A172 (cell line): ENCODE measurements at regions not wholly inside any gene's neighbourhood (a gene's known extent, or its start where the extent isn't known, plus 50 kb on each side); places are given as distances from the start of the nearest gene placed in this dataset.

Source experiments
- DNase-seq: peaks from one replicate; pipeline ENCODE4 v3.0.0-alpha.2; 2015; ENCODE audit warnings: low spot score

DNA sequence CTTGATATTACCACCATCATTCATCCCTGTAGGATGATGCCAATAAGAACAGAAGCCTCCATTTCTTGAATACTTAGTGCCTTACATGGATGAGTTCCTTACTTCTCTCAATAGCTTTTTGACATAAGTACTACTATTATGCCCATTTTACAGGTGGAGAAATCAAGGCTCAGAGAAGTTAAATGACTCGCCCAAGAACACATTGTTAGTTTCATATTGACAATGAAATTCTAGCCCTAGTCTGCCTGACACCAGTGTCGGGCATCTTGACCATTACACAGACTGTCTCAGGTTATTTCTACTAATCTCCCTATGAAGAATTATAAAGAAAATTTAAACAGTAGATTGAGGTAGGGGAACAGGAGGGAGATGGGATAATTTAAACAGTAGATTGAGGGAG, 52.5 kb upstream of the ARL8B start:
- no peak for DNase-seq

DNA sequence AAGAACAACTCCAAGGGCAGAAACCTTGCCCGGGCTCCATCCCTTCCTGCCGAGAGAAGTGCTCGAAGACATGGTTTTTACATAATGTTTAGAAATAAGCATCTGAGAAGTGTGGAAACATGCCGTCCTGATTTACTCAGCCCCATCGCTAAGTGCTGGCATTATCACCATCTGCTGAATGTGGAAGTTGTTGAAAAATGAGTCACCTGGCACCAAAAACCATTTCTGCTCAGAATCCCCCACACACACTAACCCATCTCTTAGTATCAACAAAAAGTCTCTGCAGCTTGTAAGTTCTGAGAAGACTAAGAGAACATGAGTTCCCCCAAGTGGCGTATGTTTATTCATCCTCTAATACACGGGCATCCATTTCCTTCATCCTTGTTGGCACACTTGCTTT, 51.0 kb upstream of the ARL8B start:
- peak; percentile 86 for DNase-seq

DNA sequence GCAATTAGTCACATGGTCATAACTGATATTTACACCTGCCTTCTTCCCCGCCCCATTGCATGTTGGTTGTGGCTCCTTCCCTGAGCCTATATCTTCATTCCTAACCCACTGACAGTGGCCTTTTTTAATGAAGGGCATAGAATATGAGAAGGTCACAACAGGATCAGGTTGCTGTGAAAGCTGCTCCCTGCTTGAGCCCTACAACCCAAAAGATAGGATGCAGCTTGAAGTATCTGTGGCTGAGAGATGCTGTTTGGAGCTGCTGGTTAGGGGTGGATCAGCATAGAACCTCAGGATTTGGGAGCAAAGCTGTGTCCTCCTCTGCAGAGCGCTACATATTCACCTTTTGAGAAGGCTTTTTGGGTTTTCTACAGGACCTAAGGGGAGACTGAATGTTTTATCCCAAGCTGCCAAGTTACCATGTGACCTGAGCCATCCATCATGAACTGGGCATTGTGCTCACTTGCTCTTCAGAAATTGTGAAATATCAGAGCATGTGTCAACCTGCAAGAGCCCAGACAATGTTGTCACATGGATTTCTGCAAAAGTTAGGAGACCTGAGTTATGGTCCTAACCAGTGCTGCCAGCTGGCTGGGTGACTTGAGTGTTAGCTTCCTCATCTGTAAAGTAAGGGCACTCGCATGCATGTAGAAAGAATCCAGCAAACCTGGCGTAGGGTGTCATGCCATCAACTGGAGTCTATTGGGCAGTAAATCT, 49.8 kb upstream of the ARL8B start:
- no peak for DNase-seq
